IMR-90 (cell line): ENCODE measurements at regions not wholly inside any gene's neighbourhood (a gene's known extent, or its start where the extent isn't known, plus 50 kb on each side); places are given as distances from the start of the nearest gene placed in this dataset.

Source experiments
- ATAC-seq: fragments of 200-7000 bp; cut with Tn5 transposase; 2 replicates; pipeline ENCODE4 v1.9.1; 2020; ENCODE audit warnings: low read depth, mild to moderate bottlenecking, moderate library complexity
- BruUV-seq: library from RNA; stranded (reverse); fragments of 400-500 nt; replicated peaks from 2 replicates; lab custom pipeline; 2021; lab: Mats Ljungman, UMichigan
- CTCF ChIA-PET: fragments of 300-600 bp; formaldehyde crosslinking; extraction: SDS; loops from one replicate; lab custom pipeline; 2021; ENCODE audit warnings: antibody characterized with exemption; lab: Yijun Ruan, JAX
- POLR2A ChIA-PET: fragments of 300-600 bp; sonication (Branson Sonifier 250); formaldehyde crosslinking; loops from one replicate; lab custom pipeline; 2022; ENCODE audit warnings: antibody characterized with exemption; ENCODE audit not compliant: unreplicated experiment; lab: Charles Lee
- DNase-seq: peaks from one replicate; pipeline ENCODE4 v3.0.0; 2013
- H2AFZ ChIP-seq: replicated peaks from 2 replicates; pipeline ENCODE3; 2013; ENCODE audit warnings: low read length, mild to moderate bottlenecking; ENCODE audit not compliant: poor library complexity
- H2AK5ac ChIP-seq: 2 replicates; pipeline ENCODE4 v1.6.1; 2013; ENCODE audit warnings: low read depth, low read length, inconsistent platforms
- H2AK9ac ChIP-seq: replicated peaks from 2 replicates; pipeline ENCODE3; 2013; ENCODE audit warnings: mild to moderate bottlenecking, low read depth, low read length, moderate library complexity; ENCODE audit not compliant: poor library complexity
- H2BK120ac ChIP-seq: 2 replicates; pipeline ENCODE4 v1.6.1; 2013; ENCODE audit warnings: low read depth, low read length, inconsistent platforms
- H2BK15ac ChIP-seq: 3 replicates; pipeline ENCODE4 v1.6.1; 2013; ENCODE audit warnings: low read depth, low read length, inconsistent platforms
- H2BK20ac ChIP-seq: 2 replicates; pipeline ENCODE4 v1.6.1; 2013; ENCODE audit warnings: low read depth, mild to moderate bottlenecking, inconsistent platforms, low read length, moderate library complexity
- H2BK5ac ChIP-seq: 2 replicates; pipeline ENCODE4 v1.6.1; 2013; ENCODE audit warnings: mild to moderate bottlenecking, low read depth, low read length, inconsistent platforms; ENCODE audit not compliant: poor library complexity, severe bottlenecking
- H3K14ac ChIP-seq: replicated peaks from 2 replicates; pipeline ENCODE4 v1.6.1; 2013; ENCODE audit warnings: low read depth, low read length, inconsistent platforms
- H3K18ac ChIP-seq: 2 replicates; pipeline ENCODE4 v1.6.1; 2013; ENCODE audit warnings: low read depth, low read length, control low read depth
- H3K23ac ChIP-seq: 2 replicates; pipeline ENCODE4 v1.6.1; 2013; ENCODE audit warnings: low read depth, low read length, inconsistent platforms
- H3K27ac ChIP-seq: 2 replicates; pipeline ENCODE4 v1.5.1; 2013; ENCODE audit warnings: mild to moderate bottlenecking, control low read depth, low read length; ENCODE audit not compliant: insufficient read depth
- H3K27me3 ChIP-seq: 2 replicates; pipeline ENCODE4 v1.6.1; 2013; ENCODE audit warnings: low read length; ENCODE audit not compliant: control insufficient read depth, insufficient read depth
- H3K36me3 ChIP-seq: 2 replicates; pipeline ENCODE4 v1.6.1; 2013; ENCODE audit warnings: low read length, mixed read lengths; ENCODE audit not compliant: control insufficient read depth, insufficient read depth
- H3K4ac ChIP-seq: 2 replicates; pipeline ENCODE4 v1.6.1; 2013; ENCODE audit warnings: low read depth, low read length, inconsistent platforms
- H3K4me1 ChIP-seq: 2 replicates; pipeline ENCODE4 v1.6.1; 2013; ENCODE audit warnings: low read length, mixed read lengths; ENCODE audit not compliant: control insufficient read depth, insufficient read depth
- H3K4me2 ChIP-seq: 2 replicates; pipeline ENCODE4 v1.6.1; 2013; ENCODE audit warnings: low read depth, mild to moderate bottlenecking, control low read depth, low read length, moderate library complexity
- H3K4me3 ChIP-seq: 2 replicates; pipeline ENCODE4 v1.5.1; 2013; ENCODE audit warnings: low read depth, mild to moderate bottlenecking, control low read depth, low read length, moderate library complexity; ENCODE audit not compliant: insufficient read depth
- H3K56ac ChIP-seq: 2 replicates; pipeline ENCODE4 v1.6.1; 2013; ENCODE audit warnings: low read length, inconsistent platforms; ENCODE audit not compliant: insufficient read depth; ENCODE audit errors: extremely low read depth
- H3K79me1 ChIP-seq, 2 experiments: 2 replicates each; pipeline ENCODE4 v1.6.1; 2013; ENCODE audit warnings: low read length in 2 of 2, inconsistent platforms in 1 of 2, low read depth in 1 of 2
- H3K9ac ChIP-seq: 2 replicates; pipeline ENCODE4 v1.6.1; 2013; ENCODE audit warnings: low read depth, low read length, control low read depth
- H3K9me1 ChIP-seq: 2 replicates; pipeline ENCODE4 v1.6.1; 2013; ENCODE audit warnings: low read length, inconsistent platforms; ENCODE audit not compliant: insufficient read depth
- H3K9me3 ChIP-seq: 2 replicates; pipeline ENCODE4 v1.6.1; 2013; ENCODE audit warnings: low read length; ENCODE audit not compliant: control insufficient read depth, insufficient read depth
- H4K20me1 ChIP-seq: 2 replicates; pipeline ENCODE4 v1.6.1; 2013; ENCODE audit warnings: low read length, inconsistent platforms; ENCODE audit not compliant: insufficient read depth
- H4K5ac ChIP-seq: 2 replicates; pipeline ENCODE4 v1.6.1; 2013; ENCODE audit warnings: mild to moderate bottlenecking, low read depth, low read length, control low read depth
- H4K8ac ChIP-seq, 2 experiments: 2 replicates each; pipeline ENCODE4 v1.6.1; 2013; ENCODE audit warnings: low read depth in 2 of 2, low read length in 2 of 2, control low read depth in 1 of 2, inconsistent platforms in 1 of 2
- H4K91ac ChIP-seq: 2 replicates; pipeline ENCODE4 v1.6.1; 2013; ENCODE audit warnings: low read depth, low read length, inconsistent platforms; ENCODE audit not compliant: insufficient read depth
- CHD1 ChIP-seq: IDR thresholded peaks from 2 replicates; pipeline ENCODE4 v1.6.1; 2012; ENCODE audit warnings: low read depth, low read length, improper control_type of control experiment
- ELK1 ChIP-seq: fragments of 150-350 bp; IDR thresholded peaks from 2 replicates; pipeline ENCODE4 v1.6.1; 2016; ENCODE audit warnings: low read depth, mild to moderate bottlenecking, low read length, moderate library complexity, borderline replicate concordance
- MXI1 ChIP-seq: IDR thresholded peaks from 2 replicates; pipeline ENCODE4 v1.6.1; 2012; ENCODE audit warnings: low read depth, mild to moderate bottlenecking, low read length, moderate library complexity, borderline replicate concordance
- RAD21 ChIP-seq: IDR thresholded peaks from 2 replicates; pipeline ENCODE4 v1.6.1; 2012; ENCODE audit warnings: low read length, improper control_type of control experiment
- RFX5 ChIP-seq: IDR thresholded peaks from 2 replicates; pipeline ENCODE4 v1.8.0; 2012; ENCODE audit warnings: low read depth, mild to moderate bottlenecking, low read length, moderate library complexity
- USF2 ChIP-seq: fragments of 150-350 bp; IDR thresholded peaks from 2 replicates; pipeline ENCODE4 v1.6.1; 2017; ENCODE audit warnings: mild to moderate bottlenecking, antibody characterized with exemption, low read length, low read depth
- WGBS, 2 experiments: methylation state at CpG; one replicate each; pipeline versions ENCODE4 v1.1.5 to v1.1.7; 2013; ENCODE audit warnings: missing lambda C conversion rate in 2 of 2; ENCODE audit not compliant: insufficient read length in 1 of 2; ENCODE audit errors: extremely low coverage in 2 of 2; 5-methylcytosine and 5-hydroxymethylcytosine counted together
- dilution Hi-C: fragments of 300-500 bp; cut with HindIII; formaldehyde crosslinking; loops from one replicate; pipeline ENCODE4 v1.14.3; 2018; ENCODE audit warnings: low sequenced_read_pairs; ENCODE audit not compliant: unreplicated experiment
- in situ Hi-C: fragments of 300-500 bp; cut with MboI; formaldehyde crosslinking; loops from 3 replicates; pipeline ENCODE4 v1.14.3; 2019; ENCODE audit warnings: low sequenced_read_pairs, inconsistent platforms, mixed read lengths
- intact Hi-C: fragments of 100-400 bp; cut with micrococcal nuclease; formaldehyde crosslinking; loops from 2 replicates; pipeline ENCODE4 v1.10.0; 2022

GRCh38 chr10:110391541-110391940 is 86.8 kb upstream of the SMNDC1 start:
- Histone ChIP-seq H2BK15ac (no peak overlapping the region), H2AFZ (no peak overlapping the region), H4K91ac (no peak overlapping the region), H3K4ac (no peak overlapping the region), H3K14ac (no peak overlapping the region), H2BK5ac (no peak overlapping the region), H2BK120ac (no peak overlapping the region), H3K9me1 (peaks cover 12% of the 10 kb centered on the region), H3K79me1 (no peaks in the 10 kb centered on the region), H2AK5ac (no peak overlapping the region), H2AK9ac (no peak overlapping the region), H2BK20ac (no peak overlapping the region), H3K9me3 (no peaks in the 10 kb centered on the region), H4K8ac (no peak overlapping the region), H3K4me1 (peaks cover 17% of the 10 kb centered on the region), H3K36me3 (no peaks in the 10 kb centered on the region), H3K4me3 (no peak overlapping the region), H3K27ac (no peak overlapping the region), H3K27me3 (no peaks in the 10 kb centered on the region), H3K18ac (no peak overlapping the region), H3K4me2 (no peak overlapping the region), H3K56ac (no peak overlapping the region), H3K9ac (no peak overlapping the region), H4K20me1 (no peaks in the 10 kb centered on the region), H4K5ac (no peak overlapping the region), H3K23ac (no peak overlapping the region)
- TF ChIP-seq CHD1 (no peak), RFX5 (no peak), MXI1 (no peak), ELK1 (no peak), RAD21 (no peak), USF2 (no peak)
- WGBS, 2 experiments: 94% methylated on average over 5 of the region's 7 CpGs; no CpG with 5 or more reads in 1 of the 2 experiments
- dilution Hi-C loops: no loop called here
- intact Hi-C loops: no loop called here
- in situ Hi-C loops: no loop called here
- CTCF ChIA-PET: interaction anchor here (0.6 kb wide), 1 partner anchor 219 kb away, joined by 3 read pairs; no protein-coding TSS in a partner anchor
- ATAC-seq: no peak
- POLR2A ChIA-PET: no interaction called here
- DNase-seq: no peak
- no TSS peak for BruUV-seq
